Activated T-helper 1 cell treated with anti-CD3 and anti-CD28 coated beads, Interleukin-2, amount 50 U/mL, for 16 hours (primary cell): ENCODE measurements at regions not wholly inside any gene's neighbourhood (a gene's known extent, or its start where the extent isn't known, plus 50 kb on each side); places are given as distances from the start of the nearest gene placed in this dataset.

Experiments used
- DNase-seq, 2 donors: peaks; one replicate each; pipeline ENCODE4 v3.0.0-alpha.2; 2020; ENCODE audit warnings: low read depth in 1 of 2, low spot score in 1 of 2

DNA sequence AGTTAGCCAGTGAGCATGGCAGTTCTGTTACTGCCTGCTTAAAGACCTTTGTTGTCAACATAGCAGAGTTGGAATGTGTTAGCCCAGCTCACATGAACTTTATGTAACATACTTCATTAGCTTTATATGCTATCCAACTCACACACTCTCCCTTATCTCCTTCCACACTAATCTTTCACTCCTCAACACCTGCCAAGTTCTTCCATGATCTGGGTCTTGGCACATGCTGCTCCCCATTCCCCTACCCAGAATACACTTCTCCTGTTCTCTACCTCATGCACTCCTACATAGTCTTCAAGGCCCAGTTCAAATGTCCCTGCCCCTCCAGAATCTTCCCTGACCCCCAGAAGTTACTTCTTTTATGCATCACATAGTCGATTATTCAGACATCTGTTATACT is 179.3 kb downstream of the KATNAL1 start:
- DNase-seq = no peak

DNA sequence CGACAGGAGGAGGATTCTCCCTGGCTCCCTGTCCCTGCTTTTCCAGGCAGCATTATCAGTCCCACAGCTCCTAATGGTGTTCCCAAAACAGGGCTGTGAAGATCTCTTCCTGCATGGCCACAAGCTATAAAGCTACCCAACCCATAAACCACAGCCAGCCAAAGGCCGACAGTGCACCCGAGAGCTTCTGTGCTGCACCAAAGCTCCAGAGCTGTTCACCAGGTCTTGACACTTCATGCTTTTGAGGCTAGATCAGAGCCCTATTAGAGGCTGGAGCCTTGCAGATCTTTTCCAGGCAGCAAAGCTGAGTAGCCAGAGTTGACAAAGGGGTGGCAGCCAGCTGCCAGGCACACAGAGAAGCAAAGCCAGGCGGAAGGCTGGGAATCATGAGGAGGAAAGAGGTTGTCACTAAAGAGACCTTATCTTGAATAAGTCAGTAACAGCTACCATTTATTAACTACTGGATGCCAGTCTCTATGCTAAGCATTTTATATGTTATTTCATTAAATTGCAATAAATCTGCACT is 180.4 kb downstream of the KATNAL1 start:
- DNase-seq = no peak

DNA sequence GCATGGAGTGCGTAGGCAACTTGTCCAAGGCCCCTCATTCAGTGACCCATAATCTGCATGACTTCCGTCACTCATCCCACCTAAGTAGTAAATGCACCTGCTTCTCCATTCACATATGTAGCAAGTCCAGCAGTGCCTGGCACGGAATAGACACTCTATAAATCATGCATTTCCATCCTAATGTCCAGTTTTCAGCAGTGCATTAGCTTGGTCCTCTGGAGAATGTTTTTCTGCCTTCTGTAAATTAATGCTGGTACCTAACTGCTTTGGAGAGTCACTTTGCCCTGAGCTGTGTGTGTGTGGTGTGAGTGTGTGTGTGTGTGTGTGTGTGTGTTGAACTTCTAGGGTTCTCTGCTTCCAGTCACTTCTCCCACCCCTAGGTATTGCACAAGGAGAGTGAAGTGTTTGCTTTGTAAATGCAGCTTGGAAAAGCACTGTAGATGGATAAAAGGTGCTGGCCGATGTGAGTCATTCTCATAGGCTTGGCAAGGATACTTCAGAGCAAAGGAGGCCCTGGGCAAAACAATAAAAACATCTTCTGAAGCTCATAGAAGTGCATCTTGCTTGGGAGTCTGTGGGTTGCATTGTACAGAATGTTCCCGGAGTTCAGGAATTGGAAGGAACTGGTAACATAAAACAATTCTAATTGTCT is 181.8 kb downstream of the KATNAL1 start:
- no peak for DNase-seq

DNA sequence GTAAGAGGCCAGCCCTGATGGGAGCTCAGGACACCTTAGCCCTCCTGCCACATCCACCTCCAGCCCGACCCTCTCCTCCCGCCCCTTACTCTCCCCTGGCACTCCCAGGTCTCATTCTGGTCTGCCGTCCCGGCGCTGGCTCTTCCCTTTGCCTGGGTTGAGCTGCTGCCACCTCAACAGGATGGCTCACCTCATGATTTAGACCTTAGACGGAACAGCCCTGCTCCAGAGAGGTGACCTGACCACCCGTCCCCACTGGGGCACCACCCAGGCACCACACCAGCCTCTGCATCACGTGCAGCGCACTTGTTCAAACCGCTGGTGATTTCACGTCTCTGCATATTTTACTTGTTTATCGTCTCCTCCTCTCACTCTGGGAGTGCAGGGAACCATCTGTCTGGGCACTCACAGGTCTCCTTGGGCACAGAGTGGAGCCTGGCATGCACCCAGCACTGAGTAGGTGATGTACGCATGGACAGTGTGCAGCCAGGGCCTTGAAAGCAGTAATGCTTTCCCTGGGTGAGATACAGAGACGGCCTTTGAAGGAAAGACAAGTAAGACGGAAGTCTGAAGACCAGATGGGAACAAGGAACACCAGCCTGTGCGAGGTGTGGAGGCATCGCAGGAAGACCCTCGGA is 183.1 kb downstream of the KATNAL1 start:
- DNase-seq = no peak

DNA sequence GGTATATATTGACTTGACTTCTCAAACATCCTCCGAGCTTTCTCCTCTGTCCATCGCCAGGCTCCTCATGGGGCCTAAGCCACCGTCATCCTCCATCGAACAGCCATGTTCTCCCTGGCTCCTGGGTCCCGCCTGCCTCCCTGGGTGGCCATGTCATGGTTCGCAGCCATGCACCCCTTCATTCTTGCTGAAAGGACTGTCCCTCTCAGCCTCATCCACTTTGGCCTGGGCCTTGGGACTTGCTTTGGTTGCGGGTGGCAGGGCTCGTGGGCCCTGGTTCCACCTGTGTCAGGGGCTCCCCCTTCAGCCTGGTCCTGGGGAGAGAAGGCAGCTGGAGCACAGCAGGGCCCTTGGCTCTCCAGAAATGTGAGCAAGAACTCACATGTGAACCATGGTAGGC is 183.8 kb downstream of the KATNAL1 start:
- DNase-seq = no peak

DNA sequence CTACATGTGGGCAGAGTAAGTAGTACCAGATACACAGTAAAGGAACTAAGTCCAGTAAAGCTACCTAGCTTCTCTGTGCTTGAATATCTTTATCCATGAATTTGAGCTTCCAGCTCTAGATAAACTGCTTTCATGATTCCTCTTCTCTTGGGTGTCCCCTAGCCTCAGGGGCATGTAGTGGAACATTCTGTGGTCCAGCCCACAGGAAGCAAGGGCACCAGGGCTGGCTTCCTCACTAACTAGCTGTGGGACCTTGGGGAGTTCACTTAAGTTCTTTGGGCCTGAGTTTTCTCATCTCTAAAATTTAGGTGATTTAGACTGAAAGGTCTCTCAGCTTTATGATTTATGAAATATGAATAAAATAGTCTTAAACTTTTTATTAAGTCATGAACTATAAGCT is 185.7 kb downstream of the KATNAL1 start:
- no peak for DNase-seq

DNA sequence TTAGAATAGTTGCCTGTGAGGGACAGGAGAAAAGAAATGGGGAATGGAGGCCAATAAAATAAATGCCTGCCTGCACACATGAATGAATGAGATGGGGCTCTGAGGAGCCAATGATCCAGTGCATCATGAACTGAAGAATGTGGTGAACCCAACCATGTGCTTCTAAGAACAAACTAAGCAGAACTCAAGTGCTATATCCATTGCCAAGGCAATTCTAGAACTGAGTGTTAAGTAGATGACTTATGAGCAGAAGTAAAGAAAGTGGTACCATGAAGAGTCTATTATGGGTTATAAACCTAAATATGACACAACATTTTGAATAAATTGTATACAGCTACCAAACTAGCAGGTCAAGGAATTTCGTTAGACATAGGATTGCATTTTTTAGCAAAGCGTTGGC is 186.1 kb downstream of the KATNAL1 start:
- DNase-seq = no peak

DNA sequence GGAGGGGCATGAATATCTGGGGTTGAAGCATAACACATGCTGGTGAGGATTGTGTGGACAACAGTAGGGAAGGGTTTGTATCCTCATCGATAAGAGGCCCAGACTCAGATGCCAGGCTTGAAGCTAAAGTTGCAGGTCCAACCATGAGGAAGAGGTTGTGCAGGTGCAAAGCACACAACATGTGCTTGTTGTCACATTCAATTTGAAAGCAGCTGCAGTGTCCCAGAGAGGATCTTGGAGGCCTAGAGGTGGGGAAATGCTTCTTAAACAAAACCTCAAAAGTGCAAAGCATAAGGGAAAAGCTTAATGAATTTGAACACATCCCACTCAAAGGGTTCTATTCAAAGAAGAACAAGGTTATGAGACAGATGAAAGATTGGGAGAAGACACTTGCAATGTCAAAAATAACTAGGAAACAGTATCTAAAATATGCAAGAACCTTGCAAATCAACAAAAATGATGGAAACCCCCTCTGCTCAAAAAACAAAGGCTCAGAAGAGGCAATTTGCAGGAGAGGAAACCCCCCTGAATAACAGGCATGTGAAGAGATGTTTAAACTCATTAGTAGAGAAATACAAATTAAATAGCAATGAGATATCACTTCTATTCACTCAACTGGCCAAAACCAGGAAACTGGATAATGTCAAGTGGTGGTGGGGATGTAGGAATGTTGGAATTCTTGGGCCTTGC is 187.1 kb downstream of the KATNAL1 start:
- no peak for DNase-seq

DNA sequence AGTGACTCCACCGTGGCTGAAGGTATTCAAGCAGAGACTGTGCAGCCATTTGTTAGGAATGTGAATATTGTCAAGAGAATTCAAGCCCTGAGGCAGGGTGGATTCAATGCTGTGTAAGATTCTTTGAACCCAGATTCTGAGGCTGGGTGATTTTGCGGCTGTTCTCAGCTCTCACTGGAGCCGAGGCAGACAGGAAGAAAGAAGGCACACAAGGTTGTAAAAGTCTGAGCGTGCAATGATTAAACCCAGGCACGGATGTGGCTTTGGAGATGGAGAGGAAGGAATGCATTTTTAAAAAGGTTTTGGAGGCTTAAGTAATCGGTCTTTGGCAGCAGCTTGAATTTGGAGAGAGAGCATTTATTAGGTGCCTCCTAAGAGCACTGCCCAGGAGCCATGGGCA is 187.9 kb downstream of the KATNAL1 start:
- no peak for DNase-seq

DNA sequence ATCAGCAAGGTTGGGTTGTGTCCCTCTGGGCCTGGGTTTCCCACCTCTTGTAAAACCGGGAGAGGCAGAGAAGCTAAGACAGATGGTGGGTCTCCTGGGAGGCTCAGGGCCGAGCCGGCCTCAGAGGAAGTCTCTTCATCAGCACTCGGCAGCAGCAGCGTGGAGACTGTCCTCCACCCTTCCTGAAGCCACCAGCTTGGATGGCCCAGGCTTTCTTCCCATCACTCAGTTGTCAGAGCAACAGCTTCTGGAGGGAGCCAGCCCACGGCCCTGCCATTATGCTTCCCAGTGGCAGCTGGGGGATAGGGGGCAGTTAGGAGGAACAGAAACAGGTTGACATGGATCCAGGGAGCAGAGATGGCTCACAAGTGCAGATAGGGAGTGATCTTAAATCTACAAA is 191.0 kb downstream of the KATNAL1 start:
- DNase-seq = no peak

DNA sequence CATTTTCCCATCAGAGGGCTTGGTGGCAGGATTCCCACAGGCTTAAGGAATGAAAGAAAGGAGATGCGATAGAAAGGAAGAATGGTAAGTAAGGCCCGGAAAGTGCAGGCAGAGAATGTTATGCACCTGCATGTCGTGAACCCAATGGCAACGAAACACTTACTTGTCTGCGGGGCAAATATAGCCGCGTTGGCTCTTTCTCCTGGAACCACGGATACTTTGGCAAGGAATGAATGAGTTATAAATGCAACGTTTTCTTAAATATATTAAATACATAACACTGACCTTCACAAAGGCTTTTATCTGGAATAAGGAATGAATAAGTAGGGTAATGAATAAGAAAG is 192.1 kb downstream of the KATNAL1 start:
- DNase-seq = no peak

DNA sequence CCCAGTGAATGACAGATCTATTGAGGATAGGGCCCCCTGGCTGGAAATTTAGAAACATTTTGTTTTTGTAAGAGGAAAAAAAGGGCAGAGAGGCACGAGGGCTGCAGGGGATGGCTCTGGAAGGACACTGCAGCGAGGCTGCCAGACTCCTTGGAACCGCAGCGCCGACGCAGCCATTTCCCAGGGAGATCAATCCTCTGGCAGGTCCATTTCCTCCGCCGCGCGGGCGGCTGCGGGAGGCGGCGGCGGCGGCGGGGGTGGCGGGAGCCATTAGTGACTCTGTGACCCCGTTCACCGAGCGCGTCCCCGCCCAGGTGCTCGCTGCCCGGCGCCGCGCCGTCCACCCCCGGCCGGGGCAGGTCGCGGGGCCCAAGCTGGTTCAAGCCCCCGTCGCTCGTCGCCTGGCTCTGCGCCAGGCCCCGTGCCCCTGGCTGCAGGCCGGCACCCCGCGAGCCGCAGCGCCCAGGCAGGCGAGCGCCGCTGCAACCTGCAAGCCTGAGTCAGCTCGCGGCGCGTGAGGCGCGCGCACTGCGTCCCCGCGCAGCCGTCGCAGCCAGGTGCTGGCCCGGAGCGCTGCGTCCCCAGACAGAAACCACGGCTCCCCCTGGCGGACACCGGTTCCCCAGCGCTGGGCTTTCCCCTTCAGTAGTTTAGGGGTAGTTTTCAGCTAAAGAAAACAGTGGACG is 192.6 kb downstream of the KATNAL1 start:
- peak; percentile 86 to 93 for DNase-seq

DNA sequence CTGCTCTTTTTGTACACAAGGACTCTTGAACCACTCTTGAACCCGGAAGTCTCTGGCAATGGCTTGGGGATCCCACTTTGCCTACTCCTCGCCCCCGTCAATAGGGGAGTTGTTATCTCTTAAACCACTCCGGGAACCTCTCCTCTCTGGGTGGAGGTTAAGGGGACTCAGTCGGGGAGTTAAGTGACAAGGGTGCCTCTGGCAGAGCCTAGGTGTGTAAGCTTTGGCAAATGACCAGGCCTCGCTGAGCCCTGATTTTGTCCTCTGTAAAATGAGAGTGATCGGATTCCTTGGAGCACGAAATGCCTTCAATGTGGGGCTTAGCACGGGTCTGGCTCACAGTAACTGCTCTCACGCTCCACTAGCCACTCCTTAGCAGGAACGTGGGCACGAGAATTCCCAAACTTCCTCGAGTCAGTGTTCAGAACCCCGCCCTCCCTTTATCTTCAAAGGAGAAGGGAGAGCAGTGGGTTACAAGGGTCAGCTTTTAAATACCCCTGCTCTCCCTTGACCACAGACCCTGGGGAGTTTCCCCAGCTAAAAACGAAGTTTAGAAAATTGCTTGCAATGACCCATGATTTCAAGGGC is 193.3 kb downstream of the KATNAL1 start:
- no peak for DNase-seq

DNA sequence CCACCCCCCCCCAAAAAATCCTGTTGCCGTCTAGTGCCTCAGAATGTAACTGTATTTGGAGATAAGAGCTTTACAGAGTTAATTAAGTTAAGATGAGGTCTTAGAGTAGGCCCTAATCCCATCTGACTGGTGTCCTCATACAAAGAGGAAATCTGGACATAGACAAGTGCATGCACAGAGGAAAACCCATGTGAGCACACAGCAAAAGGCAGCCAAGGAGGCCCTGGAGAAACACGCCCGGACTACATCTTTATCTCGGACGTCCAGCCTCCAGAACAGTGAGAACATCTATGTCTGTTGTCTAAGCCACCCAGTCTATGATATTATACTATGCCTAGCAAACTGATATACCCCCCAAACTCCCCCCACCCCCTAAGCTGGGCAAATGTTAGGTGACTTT is 193.8 kb downstream of the KATNAL1 start:
- DNase-seq = no peak

DNA sequence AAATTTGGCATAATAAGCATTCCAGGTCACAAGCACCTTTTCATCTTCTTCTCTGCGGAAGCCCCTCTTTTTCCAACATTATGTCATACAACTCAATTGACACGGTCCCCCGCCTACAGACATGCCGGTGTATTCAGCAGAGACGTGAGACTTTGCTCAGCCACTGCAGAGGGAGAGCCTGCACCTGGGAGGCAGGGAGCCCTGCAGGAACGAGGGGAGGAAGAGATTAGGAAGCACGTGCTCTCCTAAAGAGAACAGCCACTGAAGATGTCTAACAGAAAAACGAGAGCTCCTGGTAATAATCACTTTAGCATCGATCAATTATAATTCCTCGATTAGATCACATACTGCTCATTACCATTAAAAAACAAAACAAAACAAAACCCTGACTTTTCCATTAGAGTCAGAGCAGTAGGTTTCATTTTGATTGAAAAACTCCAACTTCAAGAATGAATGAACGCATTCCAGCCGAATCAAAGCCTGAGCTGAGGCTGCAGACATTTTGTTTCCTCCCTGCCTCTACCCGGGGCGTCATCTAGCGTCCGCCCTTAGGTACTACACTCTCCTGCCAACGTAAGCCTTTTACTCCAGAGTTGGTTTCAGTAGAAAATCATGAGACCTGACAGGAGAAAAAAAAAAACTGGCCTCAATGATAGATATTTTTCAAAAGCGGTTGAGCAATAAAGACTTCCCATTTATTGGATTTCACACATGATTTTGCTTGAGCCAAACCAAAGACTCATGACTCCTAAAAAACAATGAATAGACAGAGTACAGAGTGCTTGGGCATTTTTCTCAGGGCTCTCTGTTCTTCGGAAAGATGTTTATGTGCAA is 194.5 kb downstream of the KATNAL1 start:
- peak; percentile 59 to 61 for DNase-seq

DNA sequence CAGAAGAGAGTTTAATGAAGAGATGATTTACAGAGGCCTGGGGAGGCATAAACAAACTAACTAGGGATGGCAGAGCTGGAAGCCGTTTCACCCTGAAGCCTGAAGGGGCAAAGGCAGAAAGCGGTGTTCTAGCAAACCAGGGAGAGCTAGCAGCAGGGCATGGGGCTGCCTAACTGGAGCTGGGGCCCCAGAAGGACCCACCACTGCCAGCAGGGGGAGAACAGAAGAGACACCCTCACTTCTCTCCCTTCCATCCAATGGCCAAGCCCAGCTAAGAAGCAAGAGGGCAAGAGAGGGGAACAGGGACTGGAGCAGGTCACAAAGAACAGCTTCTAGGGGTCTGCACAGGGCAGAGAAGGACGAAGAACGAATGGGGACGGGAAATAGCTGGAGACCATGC is 195.5 kb downstream of the KATNAL1 start:
- DNase-seq = no peak

DNA sequence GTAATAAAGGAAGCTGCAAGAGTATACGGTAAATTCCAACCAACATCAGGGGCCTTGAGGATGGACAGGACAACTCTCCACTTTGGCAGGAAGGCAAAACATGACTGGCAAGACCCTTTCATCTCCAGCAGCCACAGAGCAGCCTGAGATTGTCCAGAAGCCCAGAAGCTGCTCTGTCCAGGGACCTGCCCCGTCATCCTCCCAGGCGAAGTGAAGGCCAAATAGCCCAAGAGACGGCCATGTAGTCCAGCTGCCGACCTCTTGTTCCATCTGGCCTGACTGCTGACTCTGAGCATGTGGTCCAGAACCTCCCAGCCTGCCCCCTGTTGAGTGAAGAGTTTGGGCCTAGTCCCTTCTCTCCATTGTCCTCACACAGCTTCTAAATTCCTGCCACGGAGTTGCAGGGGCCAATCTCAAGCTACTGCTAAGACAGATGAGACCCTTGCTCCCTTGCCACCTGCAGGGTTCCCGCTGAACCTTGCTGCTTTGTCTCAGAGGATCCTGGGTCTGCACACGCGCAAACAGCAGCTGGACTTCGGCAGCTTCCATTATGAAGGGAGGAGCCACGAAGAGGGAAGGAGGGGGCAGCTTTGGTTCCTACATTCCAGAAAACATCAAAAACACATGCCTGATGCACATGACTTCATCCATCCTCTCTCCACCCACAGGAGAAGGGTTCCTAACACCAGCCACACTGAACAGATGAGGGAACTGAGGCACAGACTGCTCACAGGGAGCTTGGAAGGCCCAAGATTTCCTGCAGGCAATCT is 196.9 kb downstream of the KATNAL1 start:
- no peak for DNase-seq

DNA sequence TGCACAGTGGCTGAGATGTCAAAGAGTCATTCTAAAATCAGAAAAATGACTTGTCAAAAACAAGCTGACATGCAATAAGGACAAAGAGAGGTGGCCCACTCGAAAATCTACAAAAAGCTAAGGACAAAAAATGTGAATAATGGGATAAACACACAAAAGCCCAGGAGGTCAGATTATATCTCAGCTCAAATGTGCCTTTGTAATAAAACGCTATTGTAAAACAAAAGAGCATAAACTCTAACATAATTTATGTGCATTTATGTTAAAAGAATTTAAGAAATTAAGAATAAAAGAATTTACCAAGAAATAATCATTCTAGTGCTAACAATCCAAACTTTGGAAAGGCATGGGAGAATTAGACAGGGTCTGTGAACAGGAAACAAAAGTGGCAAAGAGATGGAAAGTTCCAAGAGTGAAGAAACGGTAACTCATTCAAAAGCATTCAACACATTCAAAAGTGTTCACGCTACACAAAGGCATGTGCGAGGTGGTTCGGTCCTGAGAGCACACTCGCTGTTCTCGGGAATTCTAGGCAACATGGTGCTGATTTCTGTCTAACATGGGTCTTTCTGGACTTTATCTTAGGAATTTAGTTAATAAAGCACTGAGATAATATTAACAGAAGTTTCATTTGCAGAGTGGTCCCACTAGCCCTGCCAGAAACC is 197.7 kb downstream of the KATNAL1 start:
- DNase-seq = no peak

DNA sequence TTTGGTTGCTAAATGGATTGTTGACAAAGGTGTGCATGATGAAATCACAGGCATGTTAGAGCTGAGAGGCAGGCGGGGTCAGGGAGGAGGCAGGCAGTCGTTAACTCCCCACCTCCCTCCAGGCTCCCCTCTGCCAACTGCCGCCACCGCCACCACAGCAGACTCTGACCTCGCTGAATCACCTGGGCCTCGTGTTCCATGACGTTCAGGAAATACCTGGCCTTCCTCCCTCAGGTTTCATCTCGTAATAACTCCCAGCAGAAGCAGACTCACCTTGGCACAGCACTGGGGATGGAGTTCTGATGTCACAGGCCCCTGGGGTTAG is 198.5 kb downstream of the KATNAL1 start:
- DNase-seq = no peak
